ENCODE measurements at regions not wholly inside any gene's neighbourhood (a gene's known extent, or its start where the extent isn't known, plus 50 kb on each side); places are given as distances from the start of the nearest gene placed in this dataset.
"Not testable (repeated sequence)": the region's sequence is repeated elsewhere in the genome, so short reads cannot be mapped to it uniquely, and the experiment has no call there.

GRCh38 chr13:65268009-65268408 is 1962.1 kb downstream of the PCDH9 start:
- no peak for DNase-seq

- no peak for DNase-seq
Measured at GRCh38 chr13:65265988-65266387, 1964.1 kb downstream of the PCDH9 start.

GRCh38 chr13:65264066-65264465 is 1966.1 kb downstream of the PCDH9 start:
- no peak for DNase-seq

DNA sequence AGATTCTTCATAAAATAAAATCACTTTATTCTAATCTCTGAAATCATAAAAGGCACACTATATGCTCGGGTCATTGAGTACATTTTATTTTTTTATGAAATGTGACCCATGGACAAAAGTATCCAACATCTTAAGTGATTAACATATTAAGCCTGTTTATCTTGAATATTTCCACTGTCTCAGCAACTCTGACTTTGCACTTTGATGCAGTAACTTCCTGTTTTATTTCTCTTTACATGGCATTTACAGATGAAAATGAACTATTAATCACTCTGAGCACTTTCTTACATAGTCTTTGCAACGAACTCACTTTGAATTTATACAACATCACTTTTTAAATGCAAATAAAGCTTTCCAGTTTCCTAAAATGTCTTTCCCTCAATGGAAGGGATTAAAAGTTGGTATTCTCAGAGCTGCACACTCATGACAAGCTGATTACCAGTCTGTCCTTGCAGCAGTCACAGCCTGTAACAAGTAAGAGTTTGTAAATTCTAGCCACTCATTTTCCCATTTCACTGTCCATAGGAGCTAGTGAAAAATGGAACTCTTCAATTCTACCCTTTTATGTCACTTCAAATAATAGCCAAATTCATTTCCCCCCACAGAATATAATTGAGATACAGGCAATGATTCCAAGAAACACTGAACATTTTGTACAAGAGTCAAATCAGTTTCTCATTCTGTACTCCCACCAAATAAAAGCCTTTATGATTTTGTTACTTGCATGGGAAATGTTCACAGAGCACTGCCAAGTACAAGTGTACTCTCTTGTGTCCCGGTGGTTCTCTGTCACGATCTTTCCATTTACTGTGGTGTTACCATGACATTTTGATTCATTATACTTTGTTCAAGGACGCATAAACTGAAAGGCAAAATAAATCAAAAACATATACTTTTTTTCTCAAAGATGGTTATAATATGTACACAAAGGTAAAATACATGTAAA is 1968.9 kb downstream of the PCDH9 start:
- DNase-seq: no peak

- DNase-seq: no peak
Measured at GRCh38 chr13:65240773-65241172, 1989.4 kb downstream of the PCDH9 start.

- DNase-seq: no peak
Measured at GRCh38 chr13:65236841-65237418, 1993.2 kb downstream of the PCDH9 start.

- DNase-seq: no peak
Measured at GRCh38 chr13:65217471-65217995, 2012.6 kb downstream of the PCDH9 start.

DNA sequence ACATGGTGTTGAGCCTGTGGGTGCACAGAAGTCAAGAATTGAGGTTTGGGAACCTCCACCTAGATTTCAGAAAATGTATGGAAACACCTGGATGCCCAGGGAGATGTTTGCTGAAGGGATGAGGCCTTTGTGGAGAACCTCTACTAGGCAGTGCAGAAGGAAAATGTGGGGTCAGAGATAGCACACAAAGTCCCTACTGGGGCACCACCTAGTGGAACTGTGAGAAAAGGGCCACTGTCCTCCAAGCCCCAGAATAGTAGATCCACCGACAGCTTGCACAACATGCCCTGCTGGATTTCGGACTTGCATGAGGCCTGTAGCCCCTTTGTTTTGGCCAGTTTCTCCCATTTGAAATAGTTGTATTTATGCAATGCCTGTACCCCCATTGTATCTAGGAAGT is 2027.3 kb downstream of the PCDH9 start:
- not testable (repeated sequence) for DNase-seq

DNA sequence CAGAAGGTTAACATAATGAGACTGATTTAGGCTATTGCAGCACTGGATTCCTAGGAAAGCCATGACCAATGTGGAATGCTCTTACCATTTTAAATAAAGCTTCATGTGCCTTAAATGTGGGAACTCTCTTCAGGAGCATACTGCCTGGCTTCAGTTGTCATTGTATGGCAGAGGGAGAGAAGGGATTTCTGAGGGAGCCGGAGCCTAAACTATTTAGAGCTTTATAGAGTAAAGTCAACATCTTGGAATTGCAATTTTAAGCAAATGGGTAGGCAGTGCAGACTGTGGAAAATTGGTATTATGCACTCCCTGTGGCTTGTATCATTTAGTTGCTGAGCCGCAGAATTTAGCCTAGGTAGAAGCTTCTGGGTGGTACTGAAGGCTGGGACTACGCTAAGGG is 2041.4 kb downstream of the PCDH9 start:
- DNase-seq: no peak

GRCh38 chr13:65168026-65168425 is 2062.1 kb downstream of the PCDH9 start:
- DNase-seq: no peak

DNA sequence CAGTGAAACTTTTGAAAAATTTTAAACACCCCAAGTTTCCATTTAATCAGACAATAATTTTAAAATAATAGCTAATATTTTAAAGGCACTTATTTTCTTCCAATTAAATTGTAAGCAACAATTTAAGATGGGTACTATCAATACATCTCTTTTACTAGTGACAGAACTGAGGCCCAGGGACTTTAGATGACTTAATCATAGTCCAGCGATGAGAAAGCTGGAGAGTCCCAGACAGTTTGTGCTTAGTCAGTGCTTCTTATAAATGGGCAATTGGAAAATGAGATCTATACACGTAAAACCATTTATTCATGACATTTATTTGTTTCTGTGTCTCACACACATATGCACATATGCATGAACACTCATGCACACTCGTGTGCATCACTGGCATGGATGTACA is 2063.5 kb downstream of the PCDH9 start:
- DNase-seq: no peak

GRCh38 chr13:65159803-65160202 is 2070.3 kb downstream of the PCDH9 start:
- DNase-seq: no peak

GRCh38 chr13:65155861-65156260 is 2074.3 kb downstream of the PCDH9 start:
- DNase-seq: no peak

- no peak for DNase-seq
Measured at GRCh38 chr13:65154661-65155447, 2075.3 kb downstream of the PCDH9 start.

DNA sequence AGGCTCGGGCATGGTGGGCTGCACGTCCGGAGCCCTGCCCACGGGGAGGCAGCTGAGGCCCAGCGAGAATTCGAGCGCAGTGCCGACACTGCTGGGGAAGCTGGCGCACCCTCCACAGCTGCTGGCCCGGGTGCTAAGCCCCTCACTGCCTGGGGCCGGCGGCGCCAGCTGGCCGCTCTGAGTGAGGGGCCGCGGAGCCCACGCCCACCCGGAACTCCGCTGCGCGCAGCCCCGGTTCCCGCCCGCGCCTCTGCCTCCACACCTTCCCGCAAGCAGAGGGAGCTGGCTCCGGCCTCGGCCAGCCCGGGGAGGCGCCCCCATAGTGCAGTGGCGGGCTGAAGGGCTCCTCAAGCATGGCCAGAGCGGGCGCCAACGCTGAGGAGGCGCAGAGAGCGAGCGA is 2080.4 kb downstream of the PCDH9 start:
- DNase-seq: no peak

DNA sequence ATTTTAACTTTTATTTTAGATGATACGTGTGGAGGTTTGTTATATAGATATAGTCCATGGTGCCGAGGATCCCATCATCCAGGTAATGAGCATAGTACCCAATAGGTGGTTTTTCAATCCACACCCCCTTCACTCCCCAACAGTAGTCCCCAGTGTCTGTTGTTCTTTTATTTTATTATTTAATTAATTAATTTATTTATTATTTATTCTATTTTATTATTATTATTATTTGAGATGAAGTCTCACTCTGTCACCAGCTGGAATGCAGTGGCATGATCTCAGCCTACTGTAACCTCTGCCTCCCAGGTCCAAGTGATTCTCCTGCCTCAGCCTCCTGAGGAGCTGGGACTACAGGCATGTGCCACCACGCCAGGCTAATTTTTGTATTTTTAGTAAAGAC is 2086.2 kb downstream of the PCDH9 start:
- no peak for DNase-seq

DNA sequence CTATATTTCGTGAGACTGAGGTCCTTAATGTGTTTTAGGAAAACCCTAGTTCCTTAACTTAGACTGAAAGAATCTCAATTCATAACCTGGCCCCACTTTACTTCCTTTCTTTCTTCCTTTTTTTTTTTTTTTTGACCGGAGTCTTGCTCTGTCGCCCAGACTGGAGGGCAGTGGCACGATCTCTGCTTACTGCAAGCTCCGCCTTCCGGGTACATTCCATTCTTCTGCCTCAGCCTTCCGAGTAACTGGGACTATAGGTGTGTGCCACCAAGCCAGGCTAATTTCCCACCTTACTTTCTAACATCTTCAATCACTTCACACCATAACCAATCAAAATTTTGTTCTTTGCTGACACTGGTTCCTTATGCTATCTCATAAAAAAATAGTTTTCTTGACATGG is 2097.0 kb downstream of the PCDH9 start:
- no peak for DNase-seq

GRCh38 chr13:65125236-65125635 is 2104.9 kb downstream of the PCDH9 start:
- no peak for DNase-seq

- no peak for DNase-seq
Measured at GRCh38 chr13:65112531-65112941, 2117.6 kb downstream of the PCDH9 start.

DNA sequence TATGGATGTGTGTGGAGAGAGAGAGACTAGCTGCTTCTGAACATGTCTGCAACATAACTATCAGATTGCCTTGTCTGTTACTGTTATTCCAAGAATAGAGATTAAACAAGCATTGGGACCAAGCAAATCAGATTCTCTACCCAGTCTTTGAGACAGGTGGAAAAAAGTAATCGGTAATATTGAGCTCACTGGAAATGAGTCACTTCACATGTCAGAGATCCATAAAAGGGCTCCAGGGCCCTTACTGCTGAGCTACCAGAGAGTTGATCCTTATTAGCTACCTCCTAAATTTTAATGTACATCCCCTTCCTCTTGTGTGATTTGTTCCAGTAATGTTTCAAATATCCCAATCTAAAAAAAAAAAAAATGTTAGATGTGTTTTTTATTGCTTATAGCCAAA is 2118.0 kb downstream of the PCDH9 start:
- no peak for DNase-seq

DNA sequence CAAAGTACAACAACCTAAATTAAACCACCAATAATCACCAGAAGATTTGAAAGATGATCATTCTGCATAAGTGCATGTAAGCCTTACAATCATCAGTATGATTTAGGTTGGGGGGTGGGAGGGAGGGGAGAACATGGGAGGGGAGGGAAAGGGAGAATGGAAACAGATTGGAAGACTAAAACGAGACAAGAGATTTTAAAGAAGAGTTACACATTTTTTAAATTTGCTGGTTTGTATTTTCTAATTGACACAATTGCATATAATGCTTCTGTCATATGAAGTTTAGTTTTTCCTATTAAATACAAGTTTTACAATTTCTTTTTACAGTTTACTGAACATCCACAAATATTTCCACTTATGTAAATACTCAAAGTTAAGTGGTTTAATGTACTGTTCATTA is 2118.9 kb downstream of the PCDH9 start:
- no peak for DNase-seq

DNA sequence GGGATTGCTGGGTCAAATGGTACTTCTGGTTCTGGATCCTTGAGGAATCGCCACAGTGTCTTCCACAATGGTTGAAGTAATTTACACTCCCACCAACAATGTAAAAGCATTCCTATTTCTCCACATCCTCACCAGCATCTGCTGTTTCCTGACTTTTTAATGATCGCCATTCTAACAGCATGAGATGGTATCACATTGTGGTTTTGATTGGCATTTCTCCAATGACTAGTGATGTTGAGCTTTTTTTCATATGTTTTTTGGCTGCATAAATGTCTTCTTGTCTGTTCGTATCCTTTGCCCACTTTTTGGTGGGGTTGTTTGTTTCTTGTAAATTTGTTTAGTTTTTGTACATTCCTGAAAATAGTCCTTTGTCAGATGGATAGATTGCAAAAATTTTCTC is 2125.7 kb downstream of the PCDH9 start:
- DNase-seq: not testable (repeated sequence)

GRCh38 chr13:65103351-65103750 is 2126.8 kb downstream of the PCDH9 start:
- no peak for DNase-seq

Measured in NCI-H2081 (cell line).